ENCODE measurements at regions not wholly inside any gene's neighbourhood (a gene's known extent, or its start where the extent isn't known, plus 50 kb on each side); places are given as distances from the start of the nearest gene placed in this dataset.

DNA sequence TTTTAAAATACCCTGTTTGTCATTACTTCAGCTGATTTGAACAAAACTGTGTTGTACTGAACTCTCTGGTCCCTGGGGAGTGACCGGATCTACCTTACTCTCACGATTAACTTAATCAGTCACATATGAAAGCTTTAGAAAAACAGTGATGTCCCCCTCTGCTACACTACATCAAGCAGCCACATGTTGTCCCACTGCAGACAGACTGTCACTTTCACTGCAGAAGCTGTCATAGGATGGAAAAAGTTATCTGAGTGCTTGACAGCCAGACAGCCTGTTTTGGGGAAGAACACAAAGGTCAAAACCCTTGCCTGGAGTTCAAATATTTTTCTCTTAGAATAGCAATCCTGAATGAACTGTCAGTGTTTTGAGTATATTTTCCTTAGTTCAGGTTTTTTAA is 546.4 kb downstream of the DTWD2 start:
- DNase-seq (ENCODE audit: low read depth) = no peak

DNA sequence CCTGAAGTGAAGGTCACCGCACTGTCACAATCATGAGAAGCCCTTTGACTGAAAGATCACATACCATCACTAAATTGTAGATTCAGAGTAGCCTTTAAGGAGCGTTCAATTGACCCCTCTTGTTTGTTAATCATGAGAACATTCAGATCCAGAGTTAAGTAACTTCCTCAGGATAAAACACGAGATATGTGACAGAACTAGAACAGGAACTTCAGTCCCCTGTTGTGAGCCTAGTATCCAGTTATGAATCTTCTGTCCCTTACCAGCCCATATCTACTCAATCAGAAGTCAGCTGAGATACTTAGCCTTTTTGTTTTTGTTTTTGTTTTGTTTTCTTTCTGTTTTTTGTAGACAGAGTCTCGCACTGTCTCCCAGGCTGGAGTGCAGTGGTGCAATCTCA is 547.3 kb downstream of the DTWD2 start:
- H3K4me3 ChIP-seq (ENCODE audit: low read depth, low read length) = no peak overlapping the region
- TF ChIP-seq, protein P1, sequence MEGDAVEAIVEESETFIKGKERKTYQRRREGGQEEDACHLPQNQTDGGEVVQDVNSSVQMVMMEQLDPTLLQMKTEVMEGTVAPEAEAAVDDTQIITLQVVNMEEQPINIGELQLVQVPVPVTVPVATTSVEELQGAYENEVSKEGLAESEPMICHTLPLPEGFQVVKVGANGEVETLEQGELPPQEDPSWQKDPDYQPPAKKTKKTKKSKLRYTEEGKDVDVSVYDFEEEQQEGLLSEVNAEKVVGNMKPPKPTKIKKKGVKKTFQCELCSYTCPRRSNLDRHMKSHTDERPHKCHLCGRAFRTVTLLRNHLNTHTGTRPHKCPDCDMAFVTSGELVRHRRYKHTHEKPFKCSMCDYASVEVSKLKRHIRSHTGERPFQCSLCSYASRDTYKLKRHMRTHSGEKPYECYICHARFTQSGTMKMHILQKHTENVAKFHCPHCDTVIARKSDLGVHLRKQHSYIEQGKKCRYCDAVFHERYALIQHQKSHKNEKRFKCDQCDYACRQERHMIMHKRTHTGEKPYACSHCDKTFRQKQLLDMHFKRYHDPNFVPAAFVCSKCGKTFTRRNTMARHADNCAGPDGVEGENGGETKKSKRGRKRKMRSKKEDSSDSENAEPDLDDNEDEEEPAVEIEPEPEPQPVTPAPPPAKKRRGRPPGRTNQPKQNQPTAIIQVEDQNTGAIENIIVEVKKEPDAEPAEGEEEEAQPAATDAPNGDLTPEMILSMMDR (IDR thresholded peaks at IDR 0.05; ENCODE audit: insufficient read depth, low read length) = no peak
- no peak for DNase-seq (ENCODE audit: low read depth)

More for the DNA sequence above, 546.4 kb downstream of the DTWD2 start:
- no peak overlapping the region for H3K4me3 ChIP-seq (ENCODE audit: low read depth, low read length)
- TF ChIP-seq, protein P1 (IDR thresholded peaks at IDR 0.05; ENCODE audit: insufficient read depth, low read length) = no peak

DNA sequence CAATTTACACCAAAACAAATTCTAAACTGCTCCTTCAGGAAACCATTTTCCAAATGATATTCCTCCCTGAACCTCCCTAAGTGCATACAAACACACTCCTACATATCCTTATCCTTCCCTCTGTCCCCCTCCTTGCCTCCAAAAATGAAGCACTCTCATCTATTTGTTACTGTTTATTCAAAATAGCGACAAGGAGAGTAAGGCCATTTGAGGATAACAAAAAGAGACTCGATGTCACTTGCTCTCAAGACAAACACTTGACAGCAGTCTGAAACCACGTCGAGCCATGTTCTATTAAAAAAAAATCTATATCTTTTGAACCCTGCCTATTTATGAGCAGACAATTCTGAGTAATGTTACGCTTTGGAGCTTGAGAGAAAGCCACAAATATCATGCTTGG is 547.9 kb downstream of the DTWD2 start:
- TF ChIP-seq, protein P1 (IDR thresholded peaks at IDR 0.05; ENCODE audit: insufficient read depth, low read length) = no peak
- no peak overlapping the region for H3K4me3 ChIP-seq (ENCODE audit: low read depth, low read length)
- DNase-seq (ENCODE audit: low read depth) = no peak

DNA sequence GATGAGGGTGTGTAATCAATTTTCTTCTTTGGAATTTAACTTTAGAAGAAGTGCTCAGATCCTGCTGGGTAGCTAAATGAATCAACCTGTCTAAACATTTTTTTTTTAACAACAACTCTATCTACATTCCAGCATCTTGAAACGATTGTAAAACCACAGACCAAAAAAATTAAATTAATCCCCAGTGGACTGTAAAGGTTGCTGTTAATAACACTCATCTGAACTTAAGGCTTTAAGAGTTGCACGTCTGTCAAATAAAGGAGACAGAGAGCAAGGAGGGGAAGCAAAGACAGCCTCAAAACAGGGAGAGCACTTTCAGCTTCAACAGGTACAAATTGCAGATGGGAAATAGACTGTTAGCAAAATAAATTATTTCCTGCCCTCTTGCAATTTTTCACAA is 548.5 kb downstream of the DTWD2 start:
- TF ChIP-seq, protein P1 (IDR thresholded peaks at IDR 0.05; ENCODE audit: insufficient read depth, low read length) = no peak
- DNase-seq (ENCODE audit: low read depth) = no peak

DNA sequence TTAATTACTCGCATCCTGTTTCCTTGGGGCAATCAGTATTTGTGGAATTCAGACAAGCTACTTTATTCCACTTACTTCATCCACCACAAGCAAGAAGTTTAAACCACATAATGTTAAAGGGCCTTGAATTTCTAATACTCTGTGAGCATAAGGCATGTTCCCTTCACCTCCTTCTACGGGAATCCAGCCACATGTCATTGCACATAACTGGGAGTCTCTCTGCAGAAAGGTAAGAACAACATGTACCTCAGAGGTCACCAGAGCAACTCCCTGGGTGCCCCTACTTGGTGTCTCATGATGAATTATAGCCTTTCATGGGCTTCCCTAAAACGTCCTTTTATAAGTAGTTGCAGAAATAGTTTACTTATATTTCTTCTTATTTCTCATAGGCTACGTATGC is 553.2 kb downstream of the DTWD2 start:
- no peak for DNase-seq (ENCODE audit: low read depth)
- TF ChIP-seq, protein P1 (IDR thresholded peaks at IDR 0.05; ENCODE audit: insufficient read depth, low read length) = no peak
- H3K4me3 ChIP-seq (ENCODE audit: low read depth, low read length) = no peak overlapping the region

More for the DNA sequence above, 548.5 kb downstream of the DTWD2 start:
- no peak overlapping the region for H3K4me3 ChIP-seq (ENCODE audit: low read depth, low read length)

DNA sequence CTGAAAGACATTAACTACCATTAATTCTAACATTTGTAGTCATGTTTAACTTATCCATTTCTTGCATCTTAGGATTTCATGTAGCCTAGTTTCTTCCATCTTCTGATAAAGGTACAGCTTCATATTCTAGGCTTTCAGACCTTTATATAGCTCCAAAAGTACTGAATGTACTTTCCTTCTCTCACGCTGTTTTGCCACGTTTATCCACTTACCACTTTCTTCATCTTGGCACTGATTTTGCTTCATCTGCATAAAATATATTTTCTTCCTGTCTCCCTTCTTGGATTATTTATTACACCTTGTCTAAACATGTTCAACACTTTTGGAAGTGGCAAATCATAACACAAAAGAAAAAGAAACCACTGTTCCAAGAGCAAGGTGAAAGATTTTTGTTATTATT is 553.8 kb downstream of the DTWD2 start:
- no peak for DNase-seq (ENCODE audit: low read depth)
- TF ChIP-seq, protein P1 (IDR thresholded peaks at IDR 0.05; ENCODE audit: insufficient read depth, low read length) = no peak

DNA sequence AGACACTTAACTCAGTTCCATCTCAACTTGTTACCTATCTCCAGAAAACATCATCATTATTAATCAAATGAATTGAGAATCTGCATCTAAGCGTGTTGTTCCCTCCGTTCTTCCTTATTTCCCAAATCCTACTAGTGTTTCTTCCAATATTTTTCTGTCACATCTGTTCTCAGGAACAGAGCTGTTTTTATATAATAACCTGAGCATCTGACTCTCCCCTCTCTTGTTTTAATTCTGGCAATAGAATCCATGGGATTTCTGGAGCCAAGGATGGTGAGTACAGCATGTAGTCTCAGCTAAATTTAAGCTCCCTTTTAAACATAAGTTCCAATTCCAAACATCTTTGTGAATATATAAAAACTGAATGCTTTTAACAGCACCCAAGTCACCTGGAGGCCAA is 558.3 kb downstream of the DTWD2 start:
- no peak for DNase-seq (ENCODE audit: low read depth)
- TF ChIP-seq, protein P1 (IDR thresholded peaks at IDR 0.05; ENCODE audit: insufficient read depth, low read length) = no peak
- H3K4me3 ChIP-seq (ENCODE audit: low read depth, low read length) = no peak overlapping the region

More for the DNA sequence above, 553.8 kb downstream of the DTWD2 start:
- H3K4me3 ChIP-seq (ENCODE audit: low read depth, low read length) = no peak overlapping the region

All from fibroblast of the aortic adventitia (primary cell).